Activated CD4-positive, alpha-beta memory T cell treated with anti-CD3 and anti-CD28 coated beads, Interleukin-2, amount 10 ng/mL, durations not matched to agents 7 days and 5 days (primary cell): ENCODE measurements at regions not wholly inside any gene's neighbourhood (a gene's known extent, or its start where the extent isn't known, plus 50 kb on each side); places are given as distances from the start of the nearest gene placed in this dataset.

Experiments
- CTCF ChIA-PET: fragments of 350-600 bp; sonication (Branson Sonifier 250); formaldehyde crosslinking; loops from one replicate; lab custom pipeline; 2021; ENCODE audit warnings: antibody characterized with exemption, inconsistent platforms; lab: Charles Lee
- POLR2A ChIA-PET: fragments of 350-600 bp; sonication (Branson Sonifier 250); formaldehyde crosslinking; loops from one replicate; lab custom pipeline; 2021; ENCODE audit warnings: antibody characterized with exemption; lab: Charles Lee
- DNase-seq: peaks from one replicate; pipeline ENCODE4 v3.0.0-alpha.2; 2020
- H3K27ac Mint-ChIP-seq: one replicate; pipeline ENCODE4 v1.8.0; 2021; ENCODE audit warnings: mild to moderate bottlenecking, mixed read lengths
- H3K27me3 Mint-ChIP-seq: one replicate; pipeline ENCODE4 v1.8.0; 2021; ENCODE audit warnings: mixed read lengths
- H3K36me3 Mint-ChIP-seq: one replicate; pipeline ENCODE4 v1.8.0; 2021; ENCODE audit warnings: low read depth, mixed read lengths
- H3K4me1 Mint-ChIP-seq: one replicate; pipeline ENCODE4 v1.8.0; 2021; ENCODE audit warnings: mixed read lengths
- H3K4me3 Mint-ChIP-seq: one replicate; pipeline ENCODE4 v1.8.0; 2021; ENCODE audit warnings: mild to moderate bottlenecking, mixed read lengths
- H3K9me3 Mint-ChIP-seq: one replicate; pipeline ENCODE4 v1.8.0; 2021; ENCODE audit warnings: mixed read lengths

GRCh38 chr13:58617880-58618665 is 986.5 kb downstream of the PCDH17 start:
- H3K9me3 Mint-ChIP-seq = peaks cover 13% of the 10 kb centered on the region
- H3K4me1 Mint-ChIP-seq = no peaks in the 10 kb centered on the region
- ChIA-PET CTCF (no interaction called here), POLR2A (no interaction called here)
- H3K4me3 Mint-ChIP-seq = no peak overlapping the region
- H3K27me3 Mint-ChIP-seq = no peaks in the 10 kb centered on the region
- DNase-seq = no peak
- no peaks in the 10 kb centered on the region for H3K36me3 Mint-ChIP-seq
- no peak overlapping the region for H3K27ac Mint-ChIP-seq

- POLR2A ChIA-PET = no interaction called here
- no peak overlapping the region for H3K27ac Mint-ChIP-seq
Measured at GRCh38 chr13:58619396-58620113, 988.0 kb downstream of the PCDH17 start.

GRCh38 chr13:58620176-58620575 is 988.6 kb downstream of the PCDH17 start:
- DNase-seq = no peak
- Mint-ChIP-seq H3K27me3 (no peaks in the 10 kb centered on the region), H3K36me3 (no peaks in the 10 kb centered on the region), H3K4me1 (no peaks in the 10 kb centered on the region), H3K9me3 (peaks cover 10% of the 10 kb centered on the region), H3K4me3 (no peak overlapping the region), H3K27ac (no peak overlapping the region)
- ChIA-PET POLR2A (no interaction called here), CTCF (interaction anchor here (0.7 kb wide), 1 partner anchor 13 kb away, joined by 4 read pairs; no protein-coding TSS in a partner anchor)

More at GRCh38 chr13:58619396-58620113, 988.0 kb downstream of the PCDH17 start:
- Mint-ChIP-seq H3K9me3 (peaks cover 12% of the 10 kb centered on the region), H3K4me1 (no peaks in the 10 kb centered on the region), H3K27me3 (no peaks in the 10 kb centered on the region), H3K4me3 (no peak overlapping the region), H3K36me3 (no peaks in the 10 kb centered on the region)
- no peak for DNase-seq
- CTCF ChIA-PET = no interaction called here

GRCh38 chr13:58625703-58626389 is 994.3 kb downstream of the PCDH17 start:
- no peak for DNase-seq
- H3K36me3 Mint-ChIP-seq = no peaks in the 10 kb centered on the region
- H3K9me3 Mint-ChIP-seq = peaks cover 6% of the 10 kb centered on the region
- H3K4me3 Mint-ChIP-seq = no peak overlapping the region
- no peak overlapping the region for H3K27ac Mint-ChIP-seq
- no peaks in the 10 kb centered on the region for H3K4me1 Mint-ChIP-seq
- CTCF ChIA-PET = no interaction called here
- POLR2A ChIA-PET = no interaction called here
- no peaks in the 10 kb centered on the region for H3K27me3 Mint-ChIP-seq

- no peak for DNase-seq
- ChIA-PET CTCF (no interaction called here), POLR2A (no interaction called here)
- Mint-ChIP-seq H3K36me3 (no peaks in the 10 kb centered on the region), H3K27ac (no peak overlapping the region), H3K4me3 (no peak overlapping the region), H3K27me3 (no peaks in the 10 kb centered on the region), H3K9me3 (peaks cover 1% of the 10 kb centered on the region), H3K4me1 (no peaks in the 10 kb centered on the region)
Measured at GRCh38 chr13:58630794-58631193, 999.2 kb downstream of the PCDH17 start.

DNA sequence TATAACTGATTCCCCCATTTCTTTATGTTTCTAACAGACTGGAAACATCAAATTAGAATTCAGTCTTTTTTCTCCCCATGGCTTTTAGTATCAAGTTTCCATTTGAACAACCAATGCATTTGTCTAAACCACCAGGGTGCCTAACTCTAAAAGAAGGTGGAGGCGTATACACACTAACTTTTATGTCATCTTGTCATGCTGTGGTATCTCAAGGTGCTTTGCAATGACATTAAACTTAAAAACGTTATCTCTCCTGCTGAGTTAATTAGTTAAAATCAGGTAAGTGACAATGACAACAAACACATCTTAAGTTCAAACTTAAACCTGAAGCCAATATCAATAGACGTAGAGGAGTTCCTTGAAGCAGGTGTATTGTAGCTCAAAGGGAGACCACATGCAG is 1001.7 kb downstream of the PCDH17 start:
- Mint-ChIP-seq H3K4me3 (no peak overlapping the region), H3K4me1 (no peaks in the 10 kb centered on the region), H3K27me3 (no peaks in the 10 kb centered on the region), H3K9me3 (peaks cover 1% of the 10 kb centered on the region), H3K36me3 (no peaks in the 10 kb centered on the region), H3K27ac (no peak overlapping the region)
- ChIA-PET CTCF (no interaction called here), POLR2A (no interaction called here)
- no peak for DNase-seq

GRCh38 chr13:58655086-58655485 is 1023.5 kb downstream of the PCDH17 start:
- ChIA-PET CTCF (no interaction called here), POLR2A (no interaction called here)
- Mint-ChIP-seq H3K36me3 (no peaks in the 10 kb centered on the region), H3K4me3 (no peak overlapping the region), H3K9me3 (peaks cover 11% of the 10 kb centered on the region), H3K4me1 (no peaks in the 10 kb centered on the region), H3K27ac (no peak overlapping the region), H3K27me3 (no peaks in the 10 kb centered on the region)
- no peak for DNase-seq

DNA sequence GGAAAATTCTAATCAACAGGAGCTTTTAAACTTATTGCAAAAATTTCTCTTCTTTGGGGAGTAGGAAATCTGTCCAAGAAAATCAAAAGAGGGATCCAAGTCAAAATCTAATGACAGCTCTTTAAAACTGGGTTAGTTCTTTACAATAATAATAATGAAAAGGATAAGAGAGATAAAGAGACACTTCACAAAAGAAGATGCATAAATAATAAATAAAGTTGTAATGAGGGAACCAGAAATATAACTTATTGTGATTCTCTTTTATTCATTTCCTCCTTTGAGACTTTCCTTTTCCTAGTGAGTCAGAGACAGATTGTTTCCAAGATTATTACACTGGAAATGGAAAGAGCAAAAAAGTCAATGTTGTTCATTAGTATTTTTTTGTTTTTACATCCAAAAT is 1029.3 kb downstream of the PCDH17 start:
- CTCF ChIA-PET = no interaction called here
- Mint-ChIP-seq H3K36me3 (no peaks in the 10 kb centered on the region), H3K4me1 (no peaks in the 10 kb centered on the region), H3K27me3 (no peaks in the 10 kb centered on the region), H3K4me3 (no peak overlapping the region), H3K9me3 (peaks cover 9% of the 10 kb centered on the region), H3K27ac (no peak overlapping the region)
- DNase-seq = no peak
- POLR2A ChIA-PET = no interaction called here

- H3K4me1 Mint-ChIP-seq = no peaks in the 10 kb centered on the region
- no peak overlapping the region for H3K4me3 Mint-ChIP-seq
- H3K27ac Mint-ChIP-seq = no peak overlapping the region
- ChIA-PET CTCF (no interaction called here), POLR2A (no interaction called here)
- no peaks in the 10 kb centered on the region for H3K9me3 Mint-ChIP-seq
- no peak for DNase-seq
- no peaks in the 10 kb centered on the region for H3K27me3 Mint-ChIP-seq
- no peaks in the 10 kb centered on the region for H3K36me3 Mint-ChIP-seq
Measured at GRCh38 chr13:58666331-58666730, 1034.8 kb downstream of the PCDH17 start.

- DNase-seq = no peak
- Mint-ChIP-seq H3K4me1 (no peaks in the 10 kb centered on the region), H3K36me3 (no peaks in the 10 kb centered on the region), H3K27ac (no peak overlapping the region), H3K27me3 (no peaks in the 10 kb centered on the region), H3K9me3 (no peaks in the 10 kb centered on the region), H3K4me3 (no peak overlapping the region)
- ChIA-PET CTCF (no interaction called here), POLR2A (no interaction called here)
Measured at GRCh38 chr13:58667096-58667495, 1035.6 kb downstream of the PCDH17 start.

DNA sequence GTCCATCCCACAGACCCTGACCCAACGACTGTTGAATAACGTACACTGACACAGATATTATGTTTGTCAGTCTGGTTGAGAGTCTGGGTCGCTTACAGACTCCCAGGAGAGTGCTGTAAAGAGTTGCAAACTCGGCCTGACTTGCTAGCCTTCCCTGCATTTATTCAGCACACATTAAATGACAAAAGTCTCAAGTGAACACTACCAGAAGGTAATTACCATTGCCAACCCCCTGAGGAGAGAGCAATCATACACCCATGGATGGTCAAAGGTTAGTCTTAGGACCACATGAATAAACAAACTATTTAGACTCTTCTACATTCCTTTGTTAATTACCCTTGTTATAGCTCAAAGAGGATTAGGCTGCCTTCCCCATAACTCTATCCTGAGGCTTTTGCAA is 1048.6 kb downstream of the PCDH17 start:
- ChIA-PET CTCF (no interaction called here), POLR2A (no interaction called here)
- H3K36me3 Mint-ChIP-seq = no peaks in the 10 kb centered on the region
- no peaks in the 10 kb centered on the region for H3K4me1 Mint-ChIP-seq
- H3K27ac Mint-ChIP-seq = no peak overlapping the region
- H3K4me3 Mint-ChIP-seq = no peak overlapping the region
- no peak for DNase-seq
- H3K27me3 Mint-ChIP-seq = no peaks in the 10 kb centered on the region
- H3K9me3 Mint-ChIP-seq = peaks cover 9% of the 10 kb centered on the region

DNA sequence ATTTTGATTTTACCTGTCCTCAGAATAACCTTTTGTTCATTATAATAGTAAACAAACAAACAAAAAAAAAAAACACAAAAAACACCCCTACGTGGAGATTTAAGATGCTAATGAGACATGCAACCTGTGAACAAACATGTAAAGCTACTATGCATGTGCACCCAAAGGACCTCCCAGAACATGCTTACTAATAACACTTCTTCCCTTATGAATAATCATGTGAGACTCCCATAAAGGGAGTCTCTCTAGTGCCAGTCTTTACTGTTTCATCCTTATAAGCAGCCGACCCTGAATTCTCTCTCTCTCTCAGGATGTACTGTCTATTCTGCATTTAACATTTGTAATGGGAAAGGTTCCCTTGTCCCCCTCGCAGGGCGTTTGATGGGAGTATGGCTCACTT is 1051.1 kb downstream of the PCDH17 start:
- POLR2A ChIA-PET = no interaction called here
- Mint-ChIP-seq H3K4me3 (no peak overlapping the region), H3K27ac (no peak overlapping the region), H3K9me3 (peaks cover 11% of the 10 kb centered on the region), H3K4me1 (no peaks in the 10 kb centered on the region), H3K27me3 (no peaks in the 10 kb centered on the region), H3K36me3 (no peaks in the 10 kb centered on the region)
- CTCF ChIA-PET = no interaction called here
- no peak for DNase-seq

GRCh38 chr13:58687148-58687547 is 1055.6 kb downstream of the PCDH17 start:
- H3K9me3 Mint-ChIP-seq = peaks cover 13% of the 10 kb centered on the region
- H3K36me3 Mint-ChIP-seq = no peaks in the 10 kb centered on the region
- no peak for DNase-seq
- no peaks in the 10 kb centered on the region for H3K4me1 Mint-ChIP-seq
- CTCF ChIA-PET = no interaction called here
- H3K27ac Mint-ChIP-seq = no peak overlapping the region
- no peak overlapping the region for H3K4me3 Mint-ChIP-seq
- POLR2A ChIA-PET = no interaction called here
- no peaks in the 10 kb centered on the region for H3K27me3 Mint-ChIP-seq
